Lower lobe of right lung (tissue), 2 donors: ENCODE measurements at regions not wholly inside any gene's neighbourhood (a gene's known extent, or its start where the extent isn't known, plus 50 kb on each side); places are given as distances from the start of the nearest gene placed in this dataset.

ENCODE experiments used
- ATAC-seq, 2 donors: fragments of 200-7000 bp; cut with Tn5 transposase; one replicate each; pipeline ENCODE4 v1.9.1; 2020 to 2022; ENCODE audit warnings: mild to moderate bottlenecking in 2 of 2, moderate library complexity in 2 of 2
- DNase-seq: peaks from one replicate; pipeline ENCODE4 v3.0.0-alpha.2; 2020
- H3K27ac ChIP-seq: fragments of 200-600 bp; one replicate; pipeline ENCODE4 v1.8.0; 2022
- H3K27me3 ChIP-seq: fragments of 200-600 bp; one replicate; pipeline ENCODE4 v1.8.0; 2022; ENCODE audit warnings: low read depth
- H3K36me3 ChIP-seq: fragments of 200-600 bp; one replicate; pipeline ENCODE4 v1.8.0; 2022; ENCODE audit warnings: mild to moderate bottlenecking
- H3K4me1 ChIP-seq: fragments of 200-600 bp; one replicate; pipeline ENCODE4 v1.8.0; 2022
- H3K4me3 ChIP-seq: fragments of 200-600 bp; one replicate; pipeline ENCODE4 v1.8.0; 2022; ENCODE audit warnings: mild to moderate bottlenecking
- H3K9me3 ChIP-seq: fragments of 200-600 bp; one replicate; pipeline ENCODE4 v1.8.0; 2022
- CTCF ChIP-seq: fragments of 200-600 bp; IDR thresholded peaks from one replicate; pipeline ENCODE4 v1.8.0; 2022; ENCODE audit warnings: antibody characterized with exemption, mild to moderate bottlenecking
- intact Hi-C: fragments of 100-400 bp; cut with DNase I; formaldehyde crosslinking; loops from one replicate; pipeline ENCODE4 v1.11.0; 2022
- donor health status: DM: no; HTN: yes; CAD: no; lungs with severe emphysema.

- intact Hi-C loops = no loop called here
- Histone ChIP-seq H3K36me3 (no peaks in the 10 kb centered on the region), H3K27me3 (no peaks in the 10 kb centered on the region), H3K27ac (no peak overlapping the region), H3K4me3 (no peak overlapping the region), H3K4me1 (no peaks in the 10 kb centered on the region), H3K9me3 (no peaks in the 10 kb centered on the region)
- ATAC-seq (no peak), DNase-seq (no peak)
- no peak for TF ChIP-seq CTCF
Measured at GRCh38 chr3:178334239-178334638, 202.0 kb upstream of the KCNMB2 start.

DNA sequence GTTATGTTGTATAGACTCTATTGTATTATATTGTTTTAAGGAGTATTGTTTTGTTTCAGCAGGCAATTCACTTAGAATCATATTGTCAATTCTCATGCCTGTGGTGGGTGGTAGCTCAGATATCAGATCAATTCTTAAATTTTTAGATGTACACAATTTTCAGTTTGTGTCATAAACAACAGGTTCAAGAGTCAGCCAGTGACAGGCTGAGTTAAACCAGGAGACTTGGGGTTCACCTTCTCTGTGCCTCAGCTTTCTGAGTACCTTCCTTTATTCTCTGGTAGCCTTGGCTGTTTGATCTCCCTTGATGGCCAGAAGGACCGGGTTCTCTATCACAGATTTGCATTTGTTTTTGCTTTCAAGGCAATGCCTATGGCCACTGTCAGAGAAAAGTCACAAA lies 199.9 kb upstream of the KCNMB2 start:
- Histone ChIP-seq H3K27me3 (no peaks in the 10 kb centered on the region), H3K27ac (no peak overlapping the region), H3K4me1 (peaks cover 4% of the 10 kb centered on the region), H3K4me3 (no peak overlapping the region), H3K9me3 (no peaks in the 10 kb centered on the region), H3K36me3 (no peaks in the 10 kb centered on the region)
- intact Hi-C loops = no loop called here
- DNase-seq (no peak), ATAC-seq (no peak)
- no peak for TF ChIP-seq CTCF

GRCh38 chr3:178340506-178340905 lies 195.7 kb upstream of the KCNMB2 start:
- Histone ChIP-seq H3K4me3 (no peak overlapping the region), H3K4me1 (peaks cover 4% of the 10 kb centered on the region), H3K36me3 (no peaks in the 10 kb centered on the region), H3K9me3 (no peaks in the 10 kb centered on the region), H3K27me3 (no peaks in the 10 kb centered on the region), H3K27ac (no peak overlapping the region)
- TF ChIP-seq CTCF = no peak
- intact Hi-C loops = no loop called here
- DNase-seq (no peak), ATAC-seq (no peak)

DNA sequence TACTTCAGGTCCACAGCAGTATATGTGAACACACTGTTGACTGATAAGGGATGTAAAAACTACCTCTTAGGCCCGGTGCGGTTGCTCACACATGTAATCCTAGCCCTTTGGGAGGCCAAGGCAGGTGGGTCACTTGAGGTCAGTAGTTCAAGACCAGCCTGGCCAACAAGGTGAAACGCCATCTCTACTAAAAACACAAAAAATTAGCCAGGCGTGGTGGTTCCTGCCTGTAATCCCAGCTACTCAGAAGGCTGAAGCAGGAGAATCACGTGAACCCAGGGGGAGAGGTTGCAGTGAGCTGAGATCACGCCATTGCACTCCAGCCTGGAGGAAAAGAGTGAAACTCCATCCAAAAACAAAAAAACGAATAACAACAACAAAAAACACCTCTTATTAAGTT lies 194.6 kb upstream of the KCNMB2 start:
- intact Hi-C loops = no loop called here
- no peak overlapping the region for H3K27ac ChIP-seq

GRCh38 chr3:178342111-178342510 lies 194.1 kb upstream of the KCNMB2 start:
- DNase-seq = no peak
- TF ChIP-seq CTCF = no peak
- Histone ChIP-seq H3K4me3 (no peak overlapping the region), H3K9me3 (no peaks in the 10 kb centered on the region), H3K36me3 (no peaks in the 10 kb centered on the region), H3K27ac (no peak overlapping the region), H3K4me1 (peaks cover 4% of the 10 kb centered on the region), H3K27me3 (no peaks in the 10 kb centered on the region)
- ATAC-seq = no peak
- intact Hi-C loops = no loop called here

More for the DNA sequence above, 194.6 kb upstream of the KCNMB2 start:
- Histone ChIP-seq H3K27me3 (no peaks in the 10 kb centered on the region), H3K4me3 (no peak overlapping the region), H3K36me3 (no peaks in the 10 kb centered on the region), H3K9me3 (no peaks in the 10 kb centered on the region), H3K4me1 (peaks cover 4% of the 10 kb centered on the region)
- DNase-seq (no peak), ATAC-seq (no peak)
- no peak for TF ChIP-seq CTCF

DNA sequence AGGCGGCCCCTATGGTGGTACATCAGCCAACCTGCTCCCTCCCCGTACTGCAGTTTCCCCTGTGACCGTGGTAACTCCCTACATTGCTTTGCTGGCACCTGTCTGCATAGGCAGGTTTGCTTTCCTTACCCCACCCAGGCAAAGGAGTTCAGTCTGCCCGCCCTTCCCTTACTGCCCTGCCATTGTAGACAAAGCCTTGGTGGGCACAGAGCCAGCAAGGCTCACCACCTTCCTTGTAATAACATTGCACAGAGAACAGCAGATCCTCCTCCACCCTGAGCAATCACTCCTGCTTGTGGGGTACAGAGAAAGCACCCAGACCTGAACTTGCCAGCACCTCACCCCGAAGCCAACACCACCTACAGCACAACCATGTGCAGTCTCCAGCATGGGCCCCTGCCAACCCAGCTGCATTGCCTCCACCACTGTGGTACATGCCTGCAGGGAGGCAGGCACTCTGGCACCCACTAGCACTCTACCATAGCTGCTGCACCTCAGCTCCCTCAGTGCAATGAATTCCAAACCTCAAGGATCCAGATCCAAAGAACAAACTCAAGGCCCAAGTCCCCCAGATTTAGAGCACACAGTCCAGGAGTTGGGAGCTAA lies 192.7 kb upstream of the KCNMB2 start:
- Histone ChIP-seq H3K27ac (no peak overlapping the region), H3K9me3 (no peaks in the 10 kb centered on the region), H3K4me3 (no peak overlapping the region), H3K4me1 (peaks cover 4% of the 10 kb centered on the region), H3K36me3 (no peaks in the 10 kb centered on the region), H3K27me3 (no peaks in the 10 kb centered on the region)
- TF ChIP-seq CTCF = no peak
- DNase-seq (peak; percentile 52), ATAC-seq (peak in 1 of 2 donors; percentile 21)
- intact Hi-C loops = no loop called here
